ENCODE measurements at regions not wholly inside any gene's neighbourhood (a gene's known extent, or its start where the extent isn't known, plus 50 kb on each side); places are given as distances from the start of the nearest gene placed in this dataset.
"Not testable (repeated sequence)": the region's sequence is repeated elsewhere in the genome, so short reads cannot be mapped to it uniquely, and the experiment has no call there.

DNA sequence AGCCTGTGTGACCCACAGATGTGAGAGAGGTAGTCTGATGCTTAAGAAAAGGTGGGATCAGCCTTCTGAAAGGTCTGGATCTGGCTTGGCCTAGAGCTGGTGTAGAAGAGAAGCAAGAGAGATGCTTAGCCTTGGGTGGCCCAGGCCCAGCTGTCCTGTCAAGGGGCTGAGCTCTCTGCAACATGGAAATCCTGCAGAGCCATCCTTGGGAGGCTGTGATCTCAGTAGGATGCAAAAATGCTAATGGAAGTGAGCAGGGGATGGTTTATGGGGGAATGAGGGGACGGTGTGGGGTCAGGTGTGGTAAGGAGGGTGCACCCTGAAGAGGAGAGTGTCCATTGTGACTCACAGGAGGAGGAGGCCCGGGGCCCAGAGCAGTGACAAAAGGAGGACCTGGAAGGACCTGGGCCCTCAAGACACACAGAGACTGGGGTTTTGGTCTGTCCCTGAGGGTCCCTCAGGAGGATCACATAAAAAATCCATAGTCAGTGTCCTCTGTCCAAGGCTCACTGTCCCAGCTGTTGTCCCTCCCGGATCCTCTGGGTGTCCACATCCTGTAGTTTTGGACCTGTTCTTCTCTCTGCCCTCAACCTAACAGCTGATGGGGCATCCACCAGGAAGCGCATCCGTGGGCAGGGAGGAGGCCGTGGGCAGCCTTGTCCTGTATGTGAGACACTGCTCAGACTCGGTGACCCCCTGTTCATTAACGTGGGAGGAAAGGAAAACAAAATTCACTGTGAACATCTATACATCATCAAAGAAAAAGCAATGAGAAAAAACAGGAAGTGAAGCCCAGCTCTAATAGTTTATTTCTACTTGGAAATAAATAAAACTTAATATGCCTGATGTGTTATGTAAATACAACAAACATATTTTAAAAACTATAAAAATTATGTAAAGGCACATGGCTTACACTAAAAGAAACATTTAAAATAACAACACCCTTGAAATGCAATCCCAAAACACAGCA, 129.8 kb downstream of the ZNF280B start:
- Histone ChIP-seq H3K9me3 (ENCODE audit: severe bottlenecking) (no peaks in the 10 kb centered on the region), H3K4me3 (ENCODE audit: low read depth, low read length) (no peak overlapping the region), H3K36me3 (no peaks in the 10 kb centered on the region), H3K27ac (no peak overlapping the region), H3K27me3 (ENCODE audit: insufficient read depth, low read depth, severe bottlenecking) (no peaks in the 10 kb centered on the region)
- no peak for DNase-seq
- TF ChIP-seq, protein P1, sequence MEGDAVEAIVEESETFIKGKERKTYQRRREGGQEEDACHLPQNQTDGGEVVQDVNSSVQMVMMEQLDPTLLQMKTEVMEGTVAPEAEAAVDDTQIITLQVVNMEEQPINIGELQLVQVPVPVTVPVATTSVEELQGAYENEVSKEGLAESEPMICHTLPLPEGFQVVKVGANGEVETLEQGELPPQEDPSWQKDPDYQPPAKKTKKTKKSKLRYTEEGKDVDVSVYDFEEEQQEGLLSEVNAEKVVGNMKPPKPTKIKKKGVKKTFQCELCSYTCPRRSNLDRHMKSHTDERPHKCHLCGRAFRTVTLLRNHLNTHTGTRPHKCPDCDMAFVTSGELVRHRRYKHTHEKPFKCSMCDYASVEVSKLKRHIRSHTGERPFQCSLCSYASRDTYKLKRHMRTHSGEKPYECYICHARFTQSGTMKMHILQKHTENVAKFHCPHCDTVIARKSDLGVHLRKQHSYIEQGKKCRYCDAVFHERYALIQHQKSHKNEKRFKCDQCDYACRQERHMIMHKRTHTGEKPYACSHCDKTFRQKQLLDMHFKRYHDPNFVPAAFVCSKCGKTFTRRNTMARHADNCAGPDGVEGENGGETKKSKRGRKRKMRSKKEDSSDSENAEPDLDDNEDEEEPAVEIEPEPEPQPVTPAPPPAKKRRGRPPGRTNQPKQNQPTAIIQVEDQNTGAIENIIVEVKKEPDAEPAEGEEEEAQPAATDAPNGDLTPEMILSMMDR (IDR thresholded peaks at IDR 0.05; ENCODE audit: low read depth, low read length): no peak

DNA sequence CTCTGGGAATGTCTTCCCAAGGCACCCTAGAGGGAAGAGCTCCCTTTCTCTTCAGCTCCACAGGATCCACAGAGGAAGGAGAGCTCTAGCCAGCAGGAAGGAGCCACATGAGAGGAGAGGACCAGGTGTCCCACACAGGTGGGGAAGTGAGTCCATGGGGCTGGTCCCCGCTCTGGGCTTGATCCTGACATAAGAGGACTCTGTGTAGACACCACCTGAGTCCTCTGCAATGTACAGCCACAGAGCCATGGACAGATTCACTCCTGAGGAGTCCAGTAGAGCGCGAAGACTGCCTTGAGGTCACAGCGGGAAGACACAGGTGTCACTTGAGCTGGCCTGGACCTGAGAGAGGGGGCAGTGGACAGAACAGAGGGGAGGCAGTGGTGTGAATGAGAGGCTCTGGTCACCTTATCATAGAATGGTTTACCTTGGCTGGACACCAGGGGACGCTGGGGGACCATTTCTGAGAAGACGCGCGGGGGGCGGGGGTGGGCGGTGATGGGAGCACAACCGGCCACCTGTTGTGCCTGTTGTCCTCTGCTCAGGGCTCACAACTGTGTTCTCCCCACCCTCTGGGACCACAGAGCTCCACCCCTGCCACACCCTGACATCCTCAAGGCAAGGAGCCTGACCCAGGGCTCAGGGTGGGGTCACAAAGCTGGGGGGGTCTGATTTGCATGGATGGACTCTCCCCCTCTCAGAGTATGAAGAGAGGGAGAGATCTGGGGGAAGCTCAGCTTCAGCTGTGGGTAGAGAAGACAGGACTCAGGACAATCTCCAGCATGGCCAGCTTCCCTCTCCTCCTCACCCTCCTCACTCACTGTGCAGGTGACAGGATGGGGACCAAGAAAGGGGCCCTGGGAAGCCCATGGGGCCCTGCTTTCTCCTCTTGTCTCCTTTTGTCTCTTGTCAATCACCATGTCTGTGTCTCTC, 128.2 kb downstream of the ZNF280B start:
- Histone ChIP-seq H3K27me3 (ENCODE audit: insufficient read depth, low read depth, severe bottlenecking) (no peaks in the 10 kb centered on the region), H3K27ac (no peak overlapping the region), H3K4me3 (ENCODE audit: low read depth, low read length) (no peak overlapping the region), H3K9me3 (ENCODE audit: severe bottlenecking) (no peaks in the 10 kb centered on the region), H3K36me3 (no peaks in the 10 kb centered on the region)
- TF ChIP-seq, protein P1 (IDR thresholded peaks at IDR 0.05; ENCODE audit: low read depth, low read length): peak; percentile 73
- DNase-seq: peak; percentile 81

DNA sequence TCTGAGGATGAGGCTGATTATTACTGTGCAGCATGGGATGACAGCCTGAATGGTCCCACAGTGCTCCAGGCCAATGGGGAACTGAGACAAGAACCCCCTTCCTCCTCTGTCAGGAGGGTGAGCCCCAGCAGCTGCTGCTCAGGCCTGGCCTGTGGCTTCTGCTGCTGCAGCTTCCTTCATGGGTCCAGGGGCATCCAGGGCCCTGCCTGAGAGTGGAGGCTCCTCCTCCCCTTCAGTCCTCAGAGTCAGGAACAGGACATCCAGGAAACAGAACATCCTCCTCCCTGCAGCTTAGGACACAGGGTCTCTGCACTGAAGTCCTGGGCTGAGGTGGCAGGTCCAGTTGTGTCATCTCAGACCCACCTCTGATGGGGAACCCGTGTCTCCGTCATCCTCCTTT, 127.2 kb downstream of the ZNF280B start:
- H3K36me3 ChIP-seq; H3K4me3 ChIP-seq (ENCODE audit: low read depth, low read length); H3K27me3 ChIP-seq (ENCODE audit: insufficient read depth, low read depth, severe bottlenecking); H3K27ac ChIP-seq; DNase-seq; H3K9me3 ChIP-seq (ENCODE audit: severe bottlenecking): not testable (repeated sequence)

DNA sequence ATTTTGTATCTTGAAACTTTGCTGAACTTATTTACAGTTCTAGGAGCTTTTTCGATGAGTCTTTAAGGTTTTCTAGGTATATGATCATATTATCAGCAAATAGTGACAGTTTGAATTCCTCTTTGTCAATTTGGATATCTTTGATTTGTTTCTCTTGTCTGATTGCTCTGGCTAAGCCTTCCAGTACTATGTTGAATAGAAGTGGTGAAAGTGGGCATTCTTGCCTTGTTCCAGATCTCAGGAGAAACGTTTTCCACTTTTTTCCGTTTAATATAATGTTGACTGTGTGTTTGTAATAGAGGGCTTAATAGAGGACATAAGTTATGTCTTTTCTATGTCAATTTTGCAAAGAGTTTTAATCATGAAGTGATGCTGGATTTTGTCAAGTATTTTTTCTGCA, 124.3 kb downstream of the ZNF280B start:
- Histone ChIP-seq H3K27ac (no peak overlapping the region), H3K27me3 (ENCODE audit: insufficient read depth, low read depth, severe bottlenecking) (no peaks in the 10 kb centered on the region)

DNA sequence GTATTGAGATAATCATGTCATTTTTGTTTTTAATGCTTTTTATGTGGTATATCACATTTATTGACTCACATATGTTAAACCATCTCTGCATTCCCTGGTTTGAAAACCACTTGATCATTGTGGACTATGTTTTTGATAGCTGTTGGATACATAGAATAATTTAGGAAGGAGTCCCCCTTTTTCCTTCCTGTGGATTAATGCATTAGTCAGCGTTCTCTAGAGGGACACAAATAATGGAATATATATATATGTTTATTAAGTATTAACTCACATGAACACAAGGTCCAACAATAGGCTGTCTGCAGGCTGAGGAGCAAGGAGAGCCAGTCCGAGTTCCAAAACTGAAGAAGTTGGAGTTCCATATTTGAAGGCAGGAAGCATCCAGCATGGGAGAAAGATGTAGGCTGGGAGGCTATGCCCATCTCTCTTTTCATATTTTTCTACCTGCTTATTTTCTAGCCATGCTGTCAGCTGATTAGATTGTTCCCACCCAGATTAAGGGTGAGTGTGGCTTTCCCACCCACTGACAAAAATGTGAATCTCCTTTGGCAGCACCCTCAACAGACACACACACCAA, 123.8 kb downstream of the ZNF280B start:
- no peak overlapping the region for H3K27ac ChIP-seq
- no peaks in the 10 kb centered on the region for H3K27me3 ChIP-seq (ENCODE audit: insufficient read depth, low read depth, severe bottlenecking)

More for the DNA sequence above, 124.3 kb downstream of the ZNF280B start:
- H3K36me3 ChIP-seq: no peaks in the 10 kb centered on the region
- H3K9me3 ChIP-seq (ENCODE audit: severe bottlenecking): no peaks in the 10 kb centered on the region
- no peak overlapping the region for H3K4me3 ChIP-seq (ENCODE audit: low read depth, low read length)
- TF ChIP-seq, protein P1 (IDR thresholded peaks at IDR 0.05; ENCODE audit: low read depth, low read length): no peak
- DNase-seq: no peak

More for the DNA sequence above, 123.8 kb downstream of the ZNF280B start:
- H3K4me3 ChIP-seq (ENCODE audit: low read depth, low read length): no peak overlapping the region
- H3K36me3 ChIP-seq: no peaks in the 10 kb centered on the region
- TF ChIP-seq, protein P1 (IDR thresholded peaks at IDR 0.05; ENCODE audit: low read depth, low read length): no peak
- H3K9me3 ChIP-seq (ENCODE audit: severe bottlenecking): no peaks in the 10 kb centered on the region
- no peak for DNase-seq

Data from WERI-Rb-1 (cell line).